Nucleus accumbens (tissue), 56 donors: ENCODE measurements at regions not wholly inside any gene's neighbourhood (a gene's known extent, or its start where the extent isn't known, plus 50 kb on each side); places are given as distances from the start of the nearest gene placed in this dataset.
A peak's percentile ranks its signal among the peaks of the same experiment; 100 is the strongest.
"Not testable (repeated sequence)": the region's sequence is repeated elsewhere in the genome, so short reads cannot be mapped to it uniquely, and the experiment has no call there.

Experiments used
- DNase-seq, 56 donors: peaks; one replicate each; lab custom pipeline; 2025; lab: John Stamatoyannopoulos, UW

DNA sequence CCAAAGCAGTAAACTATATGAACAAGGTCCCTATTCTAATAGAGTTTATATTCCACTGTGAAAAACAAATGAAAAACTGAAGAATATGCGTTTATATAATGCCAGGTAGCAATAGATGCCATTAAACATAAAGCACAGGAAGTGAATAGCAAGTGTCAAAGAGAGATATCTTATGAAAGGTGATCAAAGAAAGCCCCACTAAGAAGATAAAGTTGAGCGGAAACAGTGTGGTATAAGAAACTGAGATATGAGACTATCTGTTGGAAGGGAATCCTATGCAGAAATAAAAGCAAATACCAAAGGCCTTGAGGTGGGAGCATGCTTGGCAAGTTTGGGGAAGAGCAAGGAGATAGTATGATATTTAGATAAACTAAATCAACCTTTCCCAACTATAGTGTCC lies 123.1 kb upstream of the FAR2 start:
- no peak for DNase-seq

GRCh38 chr12:29026419-29026818 lies 122.7 kb upstream of the FAR2 start:
- DNase-seq, result no peak

DNA sequence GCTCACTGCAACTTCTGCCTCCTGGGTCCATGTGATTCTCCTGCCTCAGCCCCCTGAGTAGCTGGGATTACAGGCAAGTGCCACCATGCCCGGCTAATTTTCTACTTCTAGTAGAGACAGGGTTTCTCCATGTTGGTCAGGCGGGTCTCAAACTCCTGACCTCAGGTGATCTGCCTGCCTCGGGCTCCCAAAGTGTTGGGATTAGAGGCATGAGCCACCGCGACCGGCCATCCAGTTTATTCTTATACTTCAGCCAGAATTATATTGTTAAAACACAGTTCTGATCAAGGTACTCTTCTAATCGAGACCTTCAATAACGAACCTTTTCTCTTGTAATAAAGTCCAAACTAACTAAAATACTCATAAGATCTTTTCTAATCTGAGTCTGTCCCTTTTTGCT lies 119.6 kb upstream of the FAR2 start:
- not testable (repeated sequence) for DNase-seq

- DNase-seq, result no peak
Measured at GRCh38 chr12:29030006-29030405, 119.1 kb upstream of the FAR2 start.

GRCh38 chr12:29032446-29032845 lies 116.6 kb upstream of the FAR2 start:
- DNase-seq, result no peak

- DNase-seq, result no peak
Measured at GRCh38 chr12:29033519-29033918, 115.6 kb upstream of the FAR2 start.

DNA sequence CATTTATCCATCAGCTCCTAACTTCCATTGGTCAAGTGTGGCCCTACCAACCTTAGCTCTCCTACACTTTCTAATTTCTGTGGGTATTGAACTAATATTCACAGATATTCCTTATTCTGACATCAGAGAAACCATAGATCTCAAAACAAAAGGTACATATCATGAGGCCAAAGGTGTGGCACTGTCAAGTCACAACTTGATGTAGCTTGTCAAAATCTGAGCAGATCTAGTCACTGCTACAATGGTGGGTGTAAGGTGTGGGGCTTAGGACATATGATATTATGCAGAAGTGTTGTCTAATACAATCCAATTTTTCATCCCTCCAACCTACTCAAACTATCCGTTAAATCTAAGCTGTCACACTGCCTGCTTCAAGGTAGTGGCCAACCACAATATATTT lies 114.0 kb upstream of the FAR2 start:
- DNase-seq, result no peak

GRCh38 chr12:29039013-29039412 lies 110.1 kb upstream of the FAR2 start:
- no peak for DNase-seq

GRCh38 chr12:29041621-29042020 lies 107.5 kb upstream of the FAR2 start:
- DNase-seq, result no peak

- no peak for DNase-seq
Measured at GRCh38 chr12:29043069-29043468, 106.0 kb upstream of the FAR2 start.

GRCh38 chr12:29044799-29045198 lies 104.3 kb upstream of the FAR2 start:
- DNase-seq, result no peak

- no peak for DNase-seq
Measured at GRCh38 chr12:29048787-29049186, 100.3 kb upstream of the FAR2 start.

GRCh38 chr12:29050503-29050902 lies 98.6 kb upstream of the FAR2 start:
- no peak for DNase-seq

GRCh38 chr12:29051221-29051620 lies 97.9 kb upstream of the FAR2 start:
- no peak for DNase-seq

DNA sequence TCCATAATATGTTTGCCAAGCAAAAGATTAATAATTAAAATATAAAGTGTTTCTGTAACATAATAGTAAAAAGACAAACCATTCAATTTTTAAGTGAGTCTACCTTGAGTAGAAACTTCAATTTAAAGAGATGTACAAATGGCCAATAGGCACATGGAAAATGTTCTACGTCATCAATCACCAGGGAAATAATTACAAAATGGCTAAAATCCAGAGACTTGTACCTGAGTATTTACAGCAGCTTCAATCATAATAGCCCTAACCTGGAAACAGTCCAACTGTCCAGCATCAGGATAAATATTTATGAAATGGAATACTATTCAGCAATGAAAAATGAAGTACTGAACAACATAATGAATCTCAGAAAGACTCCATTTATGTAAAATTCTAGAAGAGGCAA lies 95.5 kb upstream of the FAR2 start:
- DNase-seq, result no peak

- no peak for DNase-seq
Measured at GRCh38 chr12:29054858-29055663, 94.0 kb upstream of the FAR2 start.

DNA sequence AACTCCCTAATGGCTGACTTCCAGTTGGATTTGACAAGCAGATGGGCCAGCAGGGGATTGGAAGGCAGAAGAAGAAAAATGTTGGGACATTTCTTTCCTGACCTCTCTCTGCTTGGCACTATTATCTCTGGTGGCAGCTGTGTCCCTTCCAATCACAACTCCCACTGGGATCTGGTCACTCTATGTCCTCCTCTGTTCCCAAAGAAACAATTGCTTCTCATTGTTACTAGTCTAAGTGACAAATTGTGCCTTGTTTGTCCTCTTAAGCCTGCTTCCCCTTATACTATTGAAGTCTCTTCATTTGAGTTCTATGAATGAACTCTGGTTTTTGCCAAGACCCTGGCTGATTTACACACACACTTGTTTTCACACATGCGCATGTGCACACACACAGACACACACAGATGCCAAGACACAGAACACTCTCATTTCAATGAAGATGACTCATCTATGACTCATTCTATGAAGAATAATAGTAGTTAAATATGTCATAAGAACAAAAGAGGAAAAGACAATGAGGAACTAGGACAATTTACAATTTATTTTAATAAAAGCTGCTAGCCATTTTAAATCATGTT lies 83.0 kb upstream of the FAR2 start:
- DNase-seq, result peak in 52 of 56 donors; percentile 13 to 94 (median 72)

DNA sequence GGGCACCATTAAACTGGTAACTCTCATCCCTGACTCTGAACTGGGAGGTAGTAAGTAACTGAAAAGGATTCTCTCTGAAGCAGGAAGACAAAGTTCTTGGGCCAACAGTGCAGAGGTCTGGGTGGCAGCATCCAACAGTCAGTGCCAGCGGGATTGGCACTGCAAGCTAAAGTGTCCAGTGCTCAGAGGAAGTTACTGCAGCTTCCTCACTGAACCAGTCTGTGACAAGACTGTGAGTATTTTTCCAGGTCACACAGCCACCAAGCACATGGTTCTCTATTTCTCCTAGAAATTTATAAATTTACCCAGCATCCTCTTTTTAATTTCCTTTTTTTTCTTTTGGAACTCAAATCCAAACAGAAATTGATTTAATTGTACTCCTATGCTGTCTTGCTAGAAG lies 81.6 kb upstream of the FAR2 start:
- DNase-seq, result peak in 1 of 56 donors; percentile 7

DNA sequence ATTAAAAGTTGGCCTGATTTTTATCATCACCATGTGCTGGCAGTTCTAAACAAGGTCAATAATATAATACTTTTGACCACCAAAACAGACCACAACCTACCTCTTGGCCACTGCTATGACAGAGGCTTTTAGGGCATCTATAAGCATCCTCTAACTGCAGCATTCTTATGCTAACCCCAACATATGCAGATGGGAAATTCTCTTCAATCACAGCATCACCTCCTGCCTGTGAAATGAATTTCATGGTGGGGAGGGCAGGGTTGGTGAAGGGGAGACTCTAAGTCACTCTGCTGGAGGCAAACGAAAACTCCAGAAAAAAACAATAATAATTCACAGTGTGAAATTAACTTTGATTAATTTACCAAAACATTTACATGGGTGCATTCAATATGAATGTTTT lies 78.8 kb upstream of the FAR2 start:
- DNase-seq, result no peak

DNA sequence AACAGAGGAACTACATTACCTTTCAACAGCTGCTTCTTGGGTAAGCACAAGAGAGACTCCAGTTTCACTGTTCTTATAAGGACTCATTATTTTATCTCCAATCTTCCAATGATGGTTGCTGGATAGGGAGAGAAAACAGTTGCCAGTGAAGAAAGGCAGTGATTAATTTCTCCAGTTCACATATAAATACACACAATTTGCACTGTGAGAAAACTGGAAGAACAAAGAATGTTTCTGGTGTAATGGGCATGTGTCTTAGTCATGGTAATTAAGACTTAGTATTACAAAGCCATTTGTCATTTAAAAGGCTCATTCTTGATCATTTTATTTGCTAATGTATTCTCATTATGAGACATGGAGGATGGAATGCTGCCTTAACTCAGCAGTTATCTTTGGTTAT lies 78.0 kb upstream of the FAR2 start:
- no peak for DNase-seq

DNA sequence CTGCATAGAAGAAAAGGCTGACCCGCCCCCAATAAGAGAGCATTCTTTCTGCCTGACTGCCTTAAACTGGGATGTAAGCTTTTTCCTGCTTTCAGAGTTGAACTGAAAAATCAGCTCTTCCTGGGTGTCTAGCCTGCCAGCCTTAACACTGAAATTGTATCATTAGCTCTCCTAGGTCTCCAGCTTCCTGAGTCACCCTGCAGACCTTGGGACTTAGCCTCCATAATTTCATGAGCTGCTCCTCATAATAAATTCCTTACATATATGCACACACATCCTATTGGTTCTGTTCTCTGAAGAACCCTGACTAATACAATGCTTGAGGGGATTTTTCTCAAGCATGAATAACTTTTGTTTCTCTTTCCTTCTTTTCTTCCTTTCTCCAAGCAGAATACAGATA lies 76.4 kb upstream of the FAR2 start:
- no peak for DNase-seq

DNA sequence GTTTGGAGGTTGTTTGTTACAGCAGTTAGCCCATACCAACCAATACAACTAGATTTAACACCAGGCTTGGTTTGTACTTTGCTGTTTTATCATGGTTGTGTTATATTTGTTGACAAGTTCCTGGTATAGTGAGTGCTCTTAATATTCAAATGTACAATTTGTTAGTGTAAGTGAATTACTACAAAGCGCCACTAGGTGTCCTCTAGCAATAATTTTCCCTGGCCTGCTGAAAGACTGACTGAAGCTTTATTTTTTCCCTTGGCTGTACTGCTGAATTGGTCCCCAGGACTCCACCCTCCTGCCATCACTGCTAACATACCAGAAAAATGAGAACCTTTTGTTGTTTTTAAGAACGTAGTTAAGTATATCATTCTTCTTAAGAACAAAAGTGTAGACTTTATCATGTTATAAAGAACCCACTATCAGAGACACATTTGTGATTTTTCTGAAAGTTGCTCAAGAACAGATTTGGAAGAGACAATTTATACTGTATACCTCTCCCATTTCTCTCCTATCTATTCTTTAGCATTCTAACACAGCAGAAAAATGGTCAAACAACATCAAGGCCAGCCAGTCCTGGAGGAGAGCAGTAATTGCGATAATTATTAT lies 75.3 kb upstream of the FAR2 start:
- peak in 13 of 56 donors; percentile 1 to 24 (median 10) for DNase-seq
